Dedifferentiated amniotic fluid mesenchymal stem cell (primary cell): ENCODE measurements at regions not wholly inside any gene's neighbourhood (a gene's known extent, or its start where the extent isn't known, plus 50 kb on each side); places are given as distances from the start of the nearest gene placed in this dataset.

Source experiments
- DNase-seq: peaks from one replicate; pipeline ENCODE4 v3.0.0-alpha.2; 2016; ENCODE audit errors: extremely low spot score

- no peak for DNase-seq
Measured at GRCh38 chr2:23077596-23077995, 307.4 kb upstream of the KLHL29 start.

- no peak for DNase-seq
Measured at GRCh38 chr2:23078784-23079434, 306.1 kb upstream of the KLHL29 start.

GRCh38 chr2:23083966-23084365, 301.0 kb upstream of the KLHL29 start:
- no peak for DNase-seq

GRCh38 chr2:23091019-23091418, 294.0 kb upstream of the KLHL29 start:
- no peak for DNase-seq

GRCh38 chr2:23091900-23092299, 293.1 kb upstream of the KLHL29 start:
- no peak for DNase-seq

- DNase-seq, result no peak
Measured at GRCh38 chr2:23092831-23093230, 292.1 kb upstream of the KLHL29 start.

GRCh38 chr2:23093513-23093912, 291.5 kb upstream of the KLHL29 start:
- DNase-seq, result no peak

- DNase-seq, result no peak
Measured at GRCh38 chr2:23096906-23097602, 287.9 kb upstream of the KLHL29 start.

- DNase-seq, result no peak
Measured at GRCh38 chr2:23100406-23100805, 284.6 kb upstream of the KLHL29 start.

GRCh38 chr2:23106242-23106785, 278.7 kb upstream of the KLHL29 start:
- DNase-seq, result no peak

- no peak for DNase-seq
Measured at GRCh38 chr2:23107327-23107941, 277.5 kb upstream of the KLHL29 start.

- DNase-seq, result no peak
Measured at GRCh38 chr2:23111263-23111662, 273.7 kb upstream of the KLHL29 start.

GRCh38 chr2:23112517-23112916, 272.5 kb upstream of the KLHL29 start:
- no peak for DNase-seq

- DNase-seq, result no peak
Measured at GRCh38 chr2:23114299-23114698, 270.7 kb upstream of the KLHL29 start.

GRCh38 chr2:23118313-23118712, 266.7 kb upstream of the KLHL29 start:
- DNase-seq, result no peak

- DNase-seq, result no peak
Measured at GRCh38 chr2:23118894-23119293, 266.1 kb upstream of the KLHL29 start.

GRCh38 chr2:23120161-23120560, 264.8 kb upstream of the KLHL29 start:
- DNase-seq, result no peak

- no peak for DNase-seq
Measured at GRCh38 chr2:23121968-23122648, 262.9 kb upstream of the KLHL29 start.

- no peak for DNase-seq
Measured at GRCh38 chr2:23122681-23123215, 262.2 kb upstream of the KLHL29 start.

- DNase-seq, result no peak
Measured at GRCh38 chr2:23123686-23124085, 261.3 kb upstream of the KLHL29 start.

GRCh38 chr2:23124214-23124750, 260.7 kb upstream of the KLHL29 start:
- no peak for DNase-seq

- no peak for DNase-seq
Measured at GRCh38 chr2:23127465-23127864, 257.5 kb upstream of the KLHL29 start.
